ENCODE measurements at regions not wholly inside any gene's neighbourhood (a gene's known extent, or its start where the extent isn't known, plus 50 kb on each side); places are given as distances from the start of the nearest gene placed in this dataset.
A peak's percentile ranks its signal among the peaks of the same experiment; 100 is the strongest.
"Not testable (repeated sequence)": the region's sequence is repeated elsewhere in the genome, so short reads cannot be mapped to it uniquely, and the experiment has no call there.

DNA sequence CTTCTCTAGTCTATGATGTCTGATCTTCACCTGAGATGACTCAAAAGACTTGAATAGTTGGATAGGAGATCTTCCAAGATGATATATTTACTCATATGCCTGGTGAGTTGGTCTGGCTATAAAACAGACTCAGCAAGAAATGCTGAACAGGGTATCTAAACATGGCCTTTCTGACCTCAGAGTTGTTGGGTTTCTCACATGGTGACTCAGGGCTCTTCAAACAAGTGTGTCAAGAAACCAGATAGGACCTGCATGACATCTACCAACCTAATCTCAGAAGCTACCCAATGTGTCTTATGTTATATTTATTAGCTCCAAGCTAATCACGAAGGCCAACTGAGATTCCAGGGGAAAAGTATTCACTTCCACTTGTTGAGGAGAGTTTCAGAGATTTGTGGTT, 1477.3 kb downstream of the CDH8 start:
- DNase-seq, result no peak

GRCh38 chr16:60553090-60553757, 1483.0 kb downstream of the CDH8 start:
- DNase-seq, result no peak

DNA sequence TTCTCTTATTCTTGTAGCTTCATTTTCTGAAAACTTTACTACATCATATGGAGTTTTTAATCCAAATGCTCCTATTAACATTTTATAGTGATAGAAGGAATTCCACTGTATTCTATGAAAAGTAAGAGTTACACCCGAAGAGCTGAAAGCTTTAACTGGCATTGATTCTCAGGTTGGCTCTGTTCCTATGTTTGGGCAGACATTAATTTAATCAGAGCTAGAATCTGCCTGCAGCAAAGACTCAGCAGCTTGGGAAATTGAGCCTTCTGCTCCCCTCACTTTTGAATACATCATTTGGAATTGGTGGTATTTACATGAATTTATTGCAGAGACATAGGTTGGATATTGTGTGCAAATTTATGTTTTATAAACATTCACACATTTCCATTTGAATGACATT, 1494.7 kb downstream of the CDH8 start:
- no peak for DNase-seq

GRCh38 chr16:60510941-60511340, 1525.3 kb downstream of the CDH8 start:
- no peak for DNase-seq

DNA sequence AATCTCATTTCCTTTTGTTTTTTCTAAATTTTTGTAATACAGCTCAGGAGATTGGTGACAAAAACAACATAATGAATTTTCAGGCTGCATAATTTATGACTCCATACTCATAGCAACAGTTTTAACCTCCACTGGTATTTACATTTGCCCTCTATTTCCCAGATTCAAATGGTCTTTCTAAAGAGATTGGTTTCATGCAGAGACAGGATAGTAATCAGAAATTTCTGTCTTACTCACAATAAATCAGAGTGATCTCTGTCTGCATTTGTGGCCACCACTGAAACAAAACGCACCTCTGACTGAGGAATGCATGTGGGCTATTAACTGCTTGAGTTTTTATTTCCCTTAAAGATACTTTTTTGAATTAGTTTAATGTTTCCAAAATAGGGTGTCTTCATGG, 1526.0 kb downstream of the CDH8 start:
- DNase-seq, result no peak

DNA sequence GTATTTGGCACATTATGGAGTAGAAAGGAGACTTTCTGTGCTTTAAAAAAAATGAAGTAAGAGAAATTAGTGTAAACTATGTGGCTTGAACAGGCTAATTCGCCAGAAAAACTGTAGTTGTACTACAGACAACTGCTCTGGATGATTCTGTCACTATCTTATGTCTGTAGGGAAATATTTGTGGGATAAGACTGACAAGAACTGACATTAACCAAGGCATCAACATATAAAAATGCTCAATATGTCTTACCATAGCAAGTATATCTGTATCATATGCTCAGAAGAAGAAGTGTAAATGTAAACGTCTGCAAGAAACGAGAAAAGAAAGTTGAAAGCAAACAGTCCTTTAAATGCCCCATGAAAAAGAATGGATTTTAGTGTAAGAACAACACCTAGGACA, 1545.0 kb downstream of the CDH8 start:
- no peak for DNase-seq

GRCh38 chr16:60485872-60486489, 1550.3 kb downstream of the CDH8 start:
- DNase-seq, result no peak

- no peak for DNase-seq
Measured at GRCh38 chr16:60484901-60485300, 1551.3 kb downstream of the CDH8 start.

- no peak for DNase-seq
Measured at GRCh38 chr16:60481591-60481990, 1554.6 kb downstream of the CDH8 start.

DNA sequence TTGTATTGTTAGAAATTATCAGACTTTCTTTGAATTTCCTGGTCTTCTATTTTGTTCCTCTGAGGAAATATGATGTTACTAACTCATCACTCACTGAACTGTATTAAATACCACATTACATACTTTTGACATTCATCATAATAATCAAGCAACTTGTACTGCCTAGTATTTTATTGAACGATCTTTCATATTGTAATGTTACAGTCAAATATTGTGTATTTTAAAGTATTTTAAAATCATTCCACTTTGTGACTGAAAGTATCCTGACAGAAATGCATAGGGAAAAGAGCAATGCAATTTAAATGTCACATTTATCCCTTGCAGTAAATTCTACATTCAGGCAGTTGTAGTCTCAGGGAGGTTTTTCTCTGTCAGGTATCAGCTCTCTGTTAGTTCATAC, 1557.4 kb downstream of the CDH8 start:
- DNase-seq, result no peak

DNA sequence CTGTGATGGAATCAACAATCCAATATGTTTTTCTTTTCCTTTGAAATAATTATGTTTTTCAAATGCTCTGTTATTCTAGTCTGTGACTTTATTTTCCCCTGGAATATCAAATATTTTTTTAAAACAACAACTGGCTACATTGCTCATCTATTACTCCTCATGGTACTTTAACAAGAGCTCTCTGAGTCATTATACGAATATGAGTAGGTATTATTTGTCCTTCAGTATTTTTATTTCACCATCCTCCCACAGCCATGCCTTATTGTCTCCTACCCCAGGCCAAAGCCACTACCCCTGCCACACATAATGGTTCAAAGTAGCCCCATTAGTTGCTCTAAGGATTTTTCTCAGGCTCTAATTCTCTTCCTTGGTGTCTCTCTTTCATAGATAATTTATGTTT, 1572.3 kb downstream of the CDH8 start:
- no peak for DNase-seq

- DNase-seq, result no peak
Measured at GRCh38 chr16:60459463-60459862, 1576.8 kb downstream of the CDH8 start.

DNA sequence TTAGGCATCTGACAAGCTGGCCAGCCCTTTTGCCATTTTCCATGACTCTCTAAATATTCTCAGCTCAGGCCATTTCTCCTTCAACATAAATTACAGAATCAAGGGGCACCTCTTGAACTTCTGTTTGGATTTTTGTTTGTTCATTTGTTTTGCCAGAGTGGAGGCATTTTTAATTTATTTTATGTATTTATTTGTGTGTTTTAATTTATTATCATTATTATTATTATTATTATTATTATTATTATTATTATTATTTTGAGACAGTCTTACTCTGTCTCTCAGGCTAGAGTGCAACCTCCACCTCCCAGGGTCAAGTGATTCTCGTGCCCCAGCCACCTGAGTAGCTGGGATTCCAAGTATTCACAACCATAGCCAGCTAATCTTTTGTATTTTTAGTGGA, 1578.0 kb downstream of the CDH8 start:
- no peak for DNase-seq

DNA sequence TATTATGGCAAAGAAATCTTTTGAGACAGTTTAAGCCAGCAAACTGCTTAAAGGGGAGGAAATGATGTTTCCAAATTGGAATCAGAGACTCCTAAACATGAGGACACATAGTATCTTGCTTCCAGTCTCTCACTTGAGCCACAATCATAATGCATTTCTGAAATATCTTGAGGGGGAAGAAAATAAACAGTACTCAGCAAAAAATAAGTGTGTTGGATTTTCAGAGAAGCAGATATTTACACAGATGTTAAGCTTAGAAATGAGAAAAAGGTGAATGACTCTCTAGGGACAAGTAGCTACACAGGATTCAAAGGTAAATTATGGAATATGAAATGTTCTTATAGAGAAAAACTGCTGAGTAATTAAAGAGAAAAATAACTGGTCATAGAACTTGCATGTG, 1583.6 kb downstream of the CDH8 start:
- DNase-seq, result no peak

DNA sequence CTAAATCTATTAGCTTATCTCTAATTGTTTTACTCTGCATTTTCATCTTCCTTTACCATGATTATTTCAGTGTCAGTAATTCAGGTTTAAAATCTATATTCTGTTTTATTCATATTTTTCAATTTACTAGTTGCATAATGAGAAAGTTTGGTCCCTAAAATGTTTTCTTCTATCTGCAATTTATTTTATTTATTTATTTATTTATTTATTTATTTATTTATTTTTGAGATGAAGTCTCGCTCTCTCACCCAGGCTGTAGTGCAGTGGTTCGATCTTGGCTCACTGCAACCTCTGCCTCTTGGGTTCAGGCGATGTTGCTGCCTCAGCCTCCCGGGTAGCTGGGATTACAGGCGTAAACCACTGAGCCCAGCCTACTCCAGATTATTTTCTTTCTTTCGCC, 1597.3 kb downstream of the CDH8 start:
- DNase-seq, result no peak

- no peak for DNase-seq
Measured at GRCh38 chr16:60432472-60432871, 1603.8 kb downstream of the CDH8 start.

DNA sequence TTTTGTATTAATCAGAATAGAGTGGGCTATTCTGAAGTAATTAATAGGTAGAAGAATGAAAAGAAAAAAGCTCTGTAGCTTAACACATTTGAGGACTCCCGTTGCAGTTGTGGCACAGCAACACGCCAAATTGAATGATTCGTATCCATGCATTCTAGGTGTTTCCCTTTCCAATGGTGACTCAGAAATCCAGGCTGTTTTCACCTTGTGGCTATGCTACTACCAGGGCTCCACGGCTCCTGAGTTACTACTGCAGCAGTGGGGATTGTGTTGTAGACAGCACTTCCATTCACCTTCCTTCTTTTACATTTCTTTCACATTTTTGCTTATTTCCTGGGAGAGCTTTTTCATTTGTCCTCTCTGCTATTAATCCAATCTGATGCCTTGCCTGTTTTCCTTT, 1616.4 kb downstream of the CDH8 start:
- no peak for DNase-seq

DNA sequence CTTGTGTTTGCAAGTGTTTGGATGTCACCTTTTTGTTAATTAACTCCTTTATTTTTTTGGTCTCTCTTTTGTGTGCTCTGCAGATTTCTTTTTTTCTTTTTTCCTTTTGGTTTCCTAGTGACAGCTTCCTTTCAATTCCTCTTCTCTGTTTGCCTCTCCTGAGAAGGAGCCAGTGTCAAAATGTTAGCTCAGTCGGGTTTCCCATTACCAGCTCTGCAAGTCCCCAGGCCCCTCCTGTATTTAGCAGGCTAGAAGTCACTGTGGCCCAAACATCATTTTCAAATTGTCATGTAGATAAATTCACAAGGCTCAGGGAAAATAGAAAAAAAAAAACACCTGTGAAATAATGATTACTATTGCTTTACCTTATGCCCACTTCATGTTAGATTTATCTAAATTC, 1621.6 kb downstream of the CDH8 start:
- DNase-seq, result no peak

GRCh38 chr16:60413969-60414368, 1622.3 kb downstream of the CDH8 start:
- DNase-seq, result no peak

GRCh38 chr16:60407606-60408005, 1628.6 kb downstream of the CDH8 start:
- DNase-seq, result no peak

GRCh38 chr16:60407034-60407433, 1629.2 kb downstream of the CDH8 start:
- DNase-seq, result no peak

- DNase-seq, result peak; percentile 20
Measured at GRCh38 chr16:60405286-60405685, 1631.0 kb downstream of the CDH8 start.

- no peak for DNase-seq
Measured at GRCh38 chr16:60404401-60404800, 1631.8 kb downstream of the CDH8 start.

DNA sequence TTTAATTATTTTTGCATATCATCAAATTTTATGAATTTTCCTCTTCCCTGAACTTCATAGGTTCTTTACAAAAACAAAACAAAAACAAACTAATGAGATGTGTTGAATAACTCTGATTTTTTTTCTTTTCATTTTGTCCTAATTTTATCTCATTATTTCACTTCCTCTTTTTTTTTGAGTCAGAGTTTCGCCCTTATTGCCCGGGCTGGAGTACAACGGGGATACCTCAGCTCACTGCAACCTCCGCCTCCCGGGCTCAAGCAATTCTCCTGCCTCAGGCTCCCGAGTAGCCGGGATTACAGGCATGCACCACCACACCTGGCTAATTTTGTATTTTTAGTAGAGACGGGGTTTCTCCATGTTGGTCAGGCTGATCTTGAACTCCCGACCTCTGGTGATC, 1633.3 kb downstream of the CDH8 start:
- not testable (repeated sequence) for DNase-seq
